Nephron progenitor cell (in vitro differentiated cells): ENCODE measurements at regions not wholly inside any gene's neighbourhood (a gene's known extent, or its start where the extent isn't known, plus 50 kb on each side); places are given as distances from the start of the nearest gene placed in this dataset.
A peak's percentile ranks its signal among the peaks of the same experiment; 100 is the strongest.
"Not testable (repeated sequence)": the region's sequence is repeated elsewhere in the genome, so short reads cannot be mapped to it uniquely, and the experiment has no call there.

ENCODE experiments used
- DNase-seq: peaks from one replicate; pipeline ENCODE4 v3.0.0; 2021
- H3K27ac Mint-ChIP-seq: 2 replicates; pipeline ENCODE4 v1.8.0; 2021; ENCODE audit warnings: mild to moderate bottlenecking, moderate library complexity, mixed read lengths
- H3K27me3 Mint-ChIP-seq: 2 replicates; pipeline ENCODE4 v1.8.0; 2021; ENCODE audit warnings: mild to moderate bottlenecking, low read depth, mixed read lengths; ENCODE audit not compliant: poor library complexity
- H3K36me3 Mint-ChIP-seq: 2 replicates; pipeline ENCODE4 v1.8.0; 2021; ENCODE audit warnings: low read depth, mixed read lengths
- H3K4me1 Mint-ChIP-seq: 2 replicates; pipeline ENCODE4 v1.8.0; 2021; ENCODE audit warnings: mixed read lengths
- H3K4me3 Mint-ChIP-seq: 2 replicates; pipeline ENCODE4 v1.8.0; 2021; ENCODE audit warnings: mild to moderate bottlenecking, moderate library complexity, mixed read lengths
- H3K9me3 Mint-ChIP-seq: 2 replicates; pipeline ENCODE4 v1.8.0; 2021; ENCODE audit warnings: mild to moderate bottlenecking, moderate library complexity, mixed read lengths
- CTCF ChIP-seq: fragments of 200-600 bp; sonication (generic); IDR thresholded peaks from 2 replicates; pipeline ENCODE4 v1.5.0; 2021; ENCODE audit warnings: antibody characterized with exemption

GRCh38 chr22:22321743-22322611, 77.4 kb downstream of the VPREB1 start:
- H3K27me3 Mint-ChIP-seq, H3K9me3 Mint-ChIP-seq, H3K4me1 Mint-ChIP-seq, H3K4me3 Mint-ChIP-seq, H3K27ac Mint-ChIP-seq: not testable (repeated sequence)
- DNase-seq = peak; percentile 77
- H3K36me3 Mint-ChIP-seq = peaks cover 19% of the 10 kb centered on the region
- TF ChIP-seq CTCF = peak; percentile 83

- Mint-ChIP-seq H3K27me3 (peaks cover 15% of the 10 kb centered on the region), H3K36me3 (peaks cover 13% of the 10 kb centered on the region), H3K9me3 (no peaks in the 10 kb centered on the region), H3K4me3 (no peak overlapping the region), H3K4me1 (no peaks in the 10 kb centered on the region), H3K27ac (no peak overlapping the region)
- no peak for DNase-seq
- TF ChIP-seq CTCF = no peak
These were observed 78.2 kb downstream of the VPREB1 start for GRCh38 chr22:22322792-22323191.

GRCh38 chr22:22327723-22328122, 83.1 kb downstream of the VPREB1 start:
- H3K9me3 Mint-ChIP-seq = peaks cover 14% of the 10 kb centered on the region
- H3K27ac Mint-ChIP-seq = no peak overlapping the region
- no peak for DNase-seq
- TF ChIP-seq CTCF = no peak
- H3K36me3 Mint-ChIP-seq = peaks cover 4% of the 10 kb centered on the region
- peaks cover 63% of the 10 kb centered on the region for H3K27me3 Mint-ChIP-seq
- no peak overlapping the region for H3K4me3 Mint-ChIP-seq
- H3K4me1 Mint-ChIP-seq = no peaks in the 10 kb centered on the region

GRCh38 chr22:22329792-22330191, 85.2 kb downstream of the VPREB1 start:
- Mint-ChIP-seq H3K27ac (no peak overlapping the region), H3K4me1 (no peaks in the 10 kb centered on the region), H3K36me3 (no peaks in the 10 kb centered on the region), H3K9me3 (peaks cover 34% of the 10 kb centered on the region), H3K4me3 (no peak overlapping the region), H3K27me3 (peaks cover 84% of the 10 kb centered on the region)
- TF ChIP-seq CTCF = no peak
- no peak for DNase-seq

- Mint-ChIP-seq H3K27me3 (peaks cover 94% of the 10 kb centered on the region), H3K9me3 (peaks cover 66% of the 10 kb centered on the region)
- not testable (repeated sequence) for H3K36me3 Mint-ChIP-seq, DNase-seq, H3K4me3 Mint-ChIP-seq, H3K27ac Mint-ChIP-seq, H3K4me1 Mint-ChIP-seq
These were observed 91.1 kb downstream of the VPREB1 start for GRCh38 chr22:22335640-22336039.

- DNase-seq, H3K4me3 Mint-ChIP-seq, H3K27ac Mint-ChIP-seq, H3K4me1 Mint-ChIP-seq, H3K36me3 Mint-ChIP-seq: not testable (repeated sequence)
- peaks cover 64% of the 10 kb centered on the region for H3K9me3 Mint-ChIP-seq
- peaks cover 94% of the 10 kb centered on the region for H3K27me3 Mint-ChIP-seq
These were observed 91.7 kb downstream of the VPREB1 start for GRCh38 chr22:22336333-22336732.

GRCh38 chr22:22338778-22339177, 94.2 kb downstream of the VPREB1 start:
- DNase-seq, H3K4me3 Mint-ChIP-seq, H3K36me3 Mint-ChIP-seq, H3K27ac Mint-ChIP-seq, H3K4me1 Mint-ChIP-seq: not testable (repeated sequence)
- Mint-ChIP-seq H3K9me3 (peaks cover 42% of the 10 kb centered on the region), H3K27me3 (peaks cover 86% of the 10 kb centered on the region)
